Erythroblast (primary cell): ENCODE measurements at regions not wholly inside any gene's neighbourhood (a gene's known extent, or its start where the extent isn't known, plus 50 kb on each side); places are given as distances from the start of the nearest gene placed in this dataset.

Experiments
- GATA1 ChIP-seq: IDR thresholded peaks from 2 replicates; pipeline ENCODE4 v1.6.1; 2011; ENCODE audit warnings: low read depth, mild to moderate bottlenecking, control low read depth, low read length, moderate library complexity
- POLR2A ChIP-seq: IDR thresholded peaks from 2 replicates; pipeline ENCODE4 v1.6.1; 2011; ENCODE audit warnings: mild to moderate bottlenecking, low read length

GRCh38 chr3:87132801-87133200 is 94.3 kb upstream of the CHMP2B start:
- TF ChIP-seq POLR2A (no peak), GATA1 (no peak)
